Uterus (tissue), 3 donors: ENCODE measurements at regions not wholly inside any gene's neighbourhood (a gene's known extent, or its start where the extent isn't known, plus 50 kb on each side); places are given as distances from the start of the nearest gene placed in this dataset.

Source experiments
- DNase-seq, 2 donors: peaks; one replicate each; pipeline ENCODE4 v3.0.0-alpha.2; 2019 to 2020
- H3K27ac ChIP-seq, 2 donors: fragments of 200-600 bp; sonication (generic); 1 replicate in 1 of 2; 2 replicates in 1 of 2; pipeline ENCODE4 v1.5.1; 2016 to 2018
- H3K27me3 ChIP-seq, 2 donors: fragments of 200-600 bp; sonication (generic); one replicate each; pipeline ENCODE4 v1.5.1; 2018 to 2019; ENCODE audit warnings: control low read depth in 1 of 2
- H3K36me3 ChIP-seq, 2 donors: fragments of 200-600 bp; sonication (generic); one replicate each; pipeline ENCODE4 v1.5.1; 2019; ENCODE audit warnings: control low read depth in 1 of 2
- H3K4me1 ChIP-seq, 2 donors: fragments of 200-600 bp; sonication (generic); one replicate each; pipeline ENCODE4 v1.5.1; 2018 to 2019; ENCODE audit warnings: control low read depth in 1 of 2
- H3K4me3 ChIP-seq, 2 donors: fragments of 200-600 bp; sonication (generic); 1 replicate in 1 of 2; 2 replicates in 1 of 2; pipeline ENCODE4 v1.5.1; 2018 to 2019; ENCODE audit warnings: mild to moderate bottlenecking in 1 of 2
- H3K9me3 ChIP-seq, 2 donors: fragments of 200-600 bp; sonication (generic); one replicate each; pipeline ENCODE4 v1.5.1; 2019; ENCODE audit warnings: control low read depth in 1 of 2
- POLR2A ChIP-seq, 2 donors: fragments of 450-650 bp; IDR thresholded peaks; one replicate each; pipeline ENCODE4 v1.6.1; 2016; ENCODE audit warnings: antibody characterized with exemption in 2 of 2, mild to moderate bottlenecking in 1 of 2, moderate library complexity in 1 of 2
- intact Hi-C: fragments of 100-400 bp; cut with DNase I; formaldehyde crosslinking; loops from one replicate; pipeline ENCODE4 v1.15.1; 2023; ENCODE audit warnings: low total_unique reads
- TF ChIP-seq, protein P1 (sequence below), 4 experiments: fragments of 200-600 bp in 2 of 4; fragments of 450-650 bp in 2 of 4; sonication (generic) in 2 of 4; IDR thresholded peaks; one replicate each; pipeline ENCODE4 v1.5.1; 2016 to 2019; ENCODE audit warnings: antibody characterized with exemption in 4 of 4, mild to moderate bottlenecking in 2 of 4, moderate library complexity in 1 of 4
- donor health status: DM: yes; HTN: yes; CAD: no.

DNA sequence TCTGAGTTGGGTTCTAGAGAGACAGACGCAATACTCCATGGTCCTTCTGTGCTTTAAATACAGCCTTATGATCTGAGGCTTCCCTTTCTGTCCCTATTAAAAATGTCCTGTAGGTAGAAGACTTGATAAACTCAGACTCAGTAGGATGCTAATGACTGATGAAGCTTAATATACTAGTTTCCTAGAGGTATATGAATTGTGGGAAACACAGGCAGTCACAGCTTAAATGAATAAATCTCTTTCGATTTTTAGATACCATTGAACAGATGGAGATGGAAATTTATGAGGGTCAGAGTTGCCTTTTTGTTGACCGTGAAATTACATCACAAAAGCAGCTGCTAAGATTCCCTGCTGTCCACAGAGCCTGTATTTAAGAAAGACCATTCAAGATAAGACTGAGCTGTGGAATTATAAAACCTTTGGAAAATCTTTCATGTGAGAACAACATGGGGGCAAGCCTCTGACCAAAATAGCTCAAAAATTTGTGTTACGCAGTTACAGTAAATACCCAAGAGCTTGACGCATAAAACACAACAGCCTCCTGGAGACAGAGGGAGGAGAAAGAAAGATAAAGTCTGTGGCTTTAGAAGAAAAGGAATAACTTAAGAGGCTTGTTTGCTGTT is 172.3 kb downstream of the AASDHPPT start:
- intact Hi-C loops: no loop called here
- H3K4me1 ChIP-seq: no peaks in the 10 kb centered on the region
- no peak for DNase-seq
- no peaks in the 10 kb centered on the region for H3K27me3 ChIP-seq
- no peak overlapping the region for H3K4me3 ChIP-seq
- H3K36me3 ChIP-seq: no peaks in the 10 kb centered on the region
- H3K9me3 ChIP-seq: no peaks in the 10 kb centered on the region
- H3K27ac ChIP-seq: peak overlapping the region in 1 of 2 donors; percentile 53
- TF ChIP-seq, protein P1, sequence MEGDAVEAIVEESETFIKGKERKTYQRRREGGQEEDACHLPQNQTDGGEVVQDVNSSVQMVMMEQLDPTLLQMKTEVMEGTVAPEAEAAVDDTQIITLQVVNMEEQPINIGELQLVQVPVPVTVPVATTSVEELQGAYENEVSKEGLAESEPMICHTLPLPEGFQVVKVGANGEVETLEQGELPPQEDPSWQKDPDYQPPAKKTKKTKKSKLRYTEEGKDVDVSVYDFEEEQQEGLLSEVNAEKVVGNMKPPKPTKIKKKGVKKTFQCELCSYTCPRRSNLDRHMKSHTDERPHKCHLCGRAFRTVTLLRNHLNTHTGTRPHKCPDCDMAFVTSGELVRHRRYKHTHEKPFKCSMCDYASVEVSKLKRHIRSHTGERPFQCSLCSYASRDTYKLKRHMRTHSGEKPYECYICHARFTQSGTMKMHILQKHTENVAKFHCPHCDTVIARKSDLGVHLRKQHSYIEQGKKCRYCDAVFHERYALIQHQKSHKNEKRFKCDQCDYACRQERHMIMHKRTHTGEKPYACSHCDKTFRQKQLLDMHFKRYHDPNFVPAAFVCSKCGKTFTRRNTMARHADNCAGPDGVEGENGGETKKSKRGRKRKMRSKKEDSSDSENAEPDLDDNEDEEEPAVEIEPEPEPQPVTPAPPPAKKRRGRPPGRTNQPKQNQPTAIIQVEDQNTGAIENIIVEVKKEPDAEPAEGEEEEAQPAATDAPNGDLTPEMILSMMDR (IDR thresholded peaks at IDR 0.05): no peak
- TF ChIP-seq POLR2A (IDR thresholded peaks at IDR 0.05): no peak

DNA sequence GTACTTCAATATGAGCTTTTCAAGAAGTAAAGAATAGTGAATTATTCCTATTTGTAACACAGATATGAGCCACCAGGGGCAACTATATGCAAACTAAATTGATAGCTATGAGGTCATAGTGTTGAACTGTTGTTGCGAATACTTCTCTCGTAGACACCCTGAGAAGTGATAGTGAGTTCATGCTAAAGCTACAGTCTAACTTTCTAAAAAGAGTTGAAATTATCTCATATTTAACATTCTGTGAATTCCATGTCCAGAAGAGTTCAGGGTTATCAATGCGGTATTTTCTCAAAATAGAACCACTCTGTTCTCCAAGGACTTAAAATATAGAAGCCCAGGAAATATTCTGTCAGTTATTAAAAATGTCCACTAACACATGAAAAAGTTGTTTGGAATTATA is 185.4 kb downstream of the AASDHPPT start:
- intact Hi-C loops: no loop called here
- TF ChIP-seq POLR2A (IDR thresholded peaks at IDR 0.05): no peak
- TF ChIP-seq, protein P1 (IDR thresholded peaks at IDR 0.05): no peak
- no peak for DNase-seq
- H3K27ac ChIP-seq: no peak overlapping the region
- H3K27me3 ChIP-seq: no peaks in the 10 kb centered on the region
- no peaks in the 10 kb centered on the region for H3K4me1 ChIP-seq
- H3K4me3 ChIP-seq: no peak overlapping the region
- no peaks in the 10 kb centered on the region for H3K36me3 ChIP-seq
- H3K9me3 ChIP-seq: no peaks in the 10 kb centered on the region

DNA sequence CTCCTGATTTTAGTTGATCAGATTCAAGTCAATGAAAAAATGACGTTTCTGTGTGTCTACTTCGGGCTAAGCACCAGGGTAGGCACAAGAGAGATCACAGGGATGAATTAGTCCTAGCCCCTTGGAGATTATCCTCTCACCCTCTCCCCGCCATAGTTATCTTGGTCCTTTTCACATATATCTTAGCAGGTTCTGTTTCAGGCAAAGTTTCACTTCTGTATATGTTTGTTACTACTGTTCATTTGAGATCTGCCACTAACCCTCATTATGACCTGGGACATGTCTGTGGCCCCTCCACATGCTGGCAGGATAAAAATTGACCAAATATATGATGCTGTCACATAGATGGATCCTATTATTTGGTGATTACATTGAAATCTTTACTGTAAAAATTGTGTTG is 186.1 kb downstream of the AASDHPPT start:
- H3K36me3 ChIP-seq: no peaks in the 10 kb centered on the region
- no peak for DNase-seq
- no peak overlapping the region for H3K4me3 ChIP-seq
- H3K9me3 ChIP-seq: no peaks in the 10 kb centered on the region
- no peak for TF ChIP-seq POLR2A (IDR thresholded peaks at IDR 0.05)
- TF ChIP-seq, protein P1 (IDR thresholded peaks at IDR 0.05): no peak
- H3K27ac ChIP-seq: no peak overlapping the region
- no peaks in the 10 kb centered on the region for H3K4me1 ChIP-seq
- intact Hi-C loops: no loop called here
- no peaks in the 10 kb centered on the region for H3K27me3 ChIP-seq

DNA sequence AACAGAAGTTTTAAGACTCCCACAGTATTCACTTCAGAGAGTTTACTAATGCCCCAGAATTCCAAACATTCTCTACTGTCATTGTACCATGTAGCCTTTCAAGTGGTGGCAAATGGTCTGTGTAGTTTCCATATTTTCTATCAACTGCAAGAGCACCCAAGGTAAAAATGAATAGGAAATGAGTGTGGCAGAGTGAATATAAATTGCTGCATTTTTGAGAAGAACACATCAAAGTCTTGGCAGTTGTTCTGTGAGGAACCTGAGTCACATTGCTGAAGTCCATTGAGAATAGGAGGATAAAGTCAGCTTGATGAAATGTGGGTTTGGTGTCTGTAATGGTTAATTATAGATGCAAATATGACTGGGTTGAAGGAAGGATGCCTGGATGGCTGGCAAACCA is 193.6 kb downstream of the AASDHPPT start:
- intact Hi-C loops: no loop called here
- Histone ChIP-seq H3K27ac (no peak overlapping the region), H3K4me1 (no peaks in the 10 kb centered on the region), H3K4me3 (no peak overlapping the region), H3K36me3 (no peaks in the 10 kb centered on the region), H3K9me3 (no peaks in the 10 kb centered on the region), H3K27me3 (no peaks in the 10 kb centered on the region)
- TF ChIP-seq POLR2A (IDR thresholded peaks at IDR 0.05): no peak
- TF ChIP-seq, protein P1 (IDR thresholded peaks at IDR 0.05): no peak
- no peak for DNase-seq

DNA sequence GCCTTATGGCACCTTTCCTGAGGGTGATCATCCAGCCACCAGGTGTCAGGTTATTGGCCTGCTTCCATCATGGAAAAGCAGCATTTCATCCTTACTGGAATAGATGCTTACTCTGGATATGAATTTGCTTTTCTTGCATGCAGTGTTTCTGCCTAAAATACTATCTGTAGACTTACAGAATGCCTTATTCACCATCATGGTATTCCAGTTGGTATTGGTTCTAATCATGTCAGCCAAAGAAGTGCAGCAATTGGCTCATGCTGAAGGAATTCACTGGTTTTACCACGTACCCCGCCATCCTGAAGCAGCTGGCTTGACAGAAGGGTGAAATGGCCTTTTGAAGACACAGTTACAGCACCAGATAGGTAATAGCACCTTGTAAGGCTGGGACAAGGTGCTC is 194.2 kb downstream of the AASDHPPT start:
- H3K4me3 ChIP-seq: no peak overlapping the region
- TF ChIP-seq POLR2A (IDR thresholded peaks at IDR 0.05): no peak
- TF ChIP-seq, protein P1 (IDR thresholded peaks at IDR 0.05): no peak
- H3K27me3 ChIP-seq: no peaks in the 10 kb centered on the region
- DNase-seq: no peak
- intact Hi-C loops: no loop called here
- H3K36me3 ChIP-seq: no peaks in the 10 kb centered on the region
- H3K27ac ChIP-seq: no peak overlapping the region
- no peaks in the 10 kb centered on the region for H3K4me1 ChIP-seq
- no peaks in the 10 kb centered on the region for H3K9me3 ChIP-seq
